Vagina (tissue), 2 donors: ENCODE measurements at regions not wholly inside any gene's neighbourhood (a gene's known extent, or its start where the extent isn't known, plus 50 kb on each side); places are given as distances from the start of the nearest gene placed in this dataset.

Experiments used
- DNase-seq, 2 donors: peaks; one replicate each; pipeline ENCODE4 v3.0.0-alpha.2; 2017; ENCODE audit errors: extremely low spot score in 2 of 2
- H3K27ac ChIP-seq: fragments of 200-600 bp; sonication (generic); one replicate; pipeline ENCODE4 v1.5.1; 2019
- H3K27me3 ChIP-seq: fragments of 200-600 bp; sonication (generic); one replicate; pipeline ENCODE4 v1.5.1; 2019
- H3K36me3 ChIP-seq, 2 donors: fragments of 200-600 bp; sonication (generic); one replicate each; pipeline ENCODE4 v1.5.1; 2017 to 2019
- H3K4me1 ChIP-seq: fragments of 200-600 bp; sonication (generic); one replicate; pipeline ENCODE4 v1.5.1; 2019
- H3K4me3 ChIP-seq, 2 donors: fragments of 200-600 bp; sonication (generic); 1 replicate in 1 of 2; 2 replicates in 1 of 2; pipeline ENCODE4 v1.5.1; 2016 to 2019
- H3K9me3 ChIP-seq: fragments of 200-600 bp; sonication (generic); one replicate; pipeline ENCODE4 v1.5.1; 2019
- CTCF ChIP-seq, 3 experiments: fragments of 450-650 bp in 2 of 3; fragments of 200-600 bp in 1 of 3; sonication (generic) in 1 of 3; IDR thresholded peaks; one replicate each; pipeline ENCODE4 v1.5.1; 2017 to 2019; ENCODE audit warnings: antibody characterized with exemption in 3 of 3, mild to moderate bottlenecking in 2 of 3, moderate library complexity in 2 of 3
- POLR2A ChIP-seq, 2 donors: fragments of 450-650 bp; IDR thresholded peaks; one replicate each; pipeline ENCODE4 v1.6.1; 2017; ENCODE audit warnings: antibody characterized with exemption in 2 of 2, mild to moderate bottlenecking in 2 of 2, moderate library complexity in 2 of 2
- POLR2AphosphoS5 ChIP-seq, 2 donors: sonication (generic); formaldehyde crosslinking; IDR thresholded peaks; one replicate each; pipeline ENCODE4 v1.9.0; 2017; ENCODE audit warnings: antibody characterized with exemption in 2 of 2, mild to moderate bottlenecking in 2 of 2, low read depth in 1 of 2; ENCODE audit not compliant: insufficient read depth in 1 of 2
- intact Hi-C: fragments of 100-400 bp; cut with DNase I; formaldehyde crosslinking; loops from one replicate; pipeline ENCODE4 v1.15.1; 2023

DNA sequence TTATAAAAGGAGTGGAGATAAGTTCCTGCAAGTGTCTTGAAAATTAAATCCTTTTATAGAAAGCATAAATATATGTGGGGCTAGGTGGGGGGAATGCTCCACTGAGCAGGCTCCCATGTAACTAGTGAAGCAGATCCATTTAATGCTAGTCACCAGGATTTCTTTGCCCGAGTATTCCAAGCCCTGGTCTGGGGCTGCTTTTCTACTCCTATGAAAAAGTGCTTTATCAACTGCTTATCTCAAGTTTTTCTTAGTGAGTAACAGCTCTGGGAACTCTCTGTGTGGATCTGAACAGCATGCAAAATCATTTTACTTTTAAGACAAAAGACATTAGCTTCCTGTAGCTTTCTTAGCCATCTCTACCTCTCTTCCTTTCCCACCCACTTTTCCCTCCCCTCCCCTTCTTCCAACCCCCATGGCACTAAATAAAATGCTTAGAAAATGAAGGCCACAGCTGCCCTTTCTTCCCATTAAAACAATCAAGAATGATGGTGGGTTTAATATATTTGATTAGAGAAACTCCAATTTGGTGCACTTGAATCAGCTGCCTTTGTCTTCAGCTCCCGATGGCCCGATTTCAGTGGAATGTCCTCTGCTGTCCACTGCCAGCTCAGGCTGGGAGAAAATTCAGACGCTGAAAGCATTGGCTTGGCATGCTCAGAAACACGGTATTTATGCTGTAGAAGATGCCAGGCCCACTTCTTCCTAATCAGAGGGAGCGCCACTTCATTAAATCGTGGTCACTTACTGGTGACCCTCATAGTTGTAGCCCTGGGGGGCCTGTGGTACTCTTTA lies 475.1 kb downstream of the FOXO1 start:
- TF ChIP-seq POLR2A (IDR thresholded peaks at IDR 0.05): no peak
- no peak for TF ChIP-seq POLR2AphosphoS5 (IDR thresholded peaks at IDR 0.05; ENCODE audit: insufficient read depth in 1 of 2, low read depth in 1 of 2)
- Histone ChIP-seq H3K27ac (peak overlapping the region; percentile 69), H3K9me3 (no peaks in the 10 kb centered on the region), H3K27me3 (no peaks in the 10 kb centered on the region), H3K4me1 (peaks cover 60% of the 10 kb centered on the region), H3K4me3 (no peak overlapping the region), H3K36me3 (no peaks in the 10 kb centered on the region)
- intact Hi-C loops: no loop called here
- peak in 1 of 2 donors; percentile 77 for DNase-seq

DNA sequence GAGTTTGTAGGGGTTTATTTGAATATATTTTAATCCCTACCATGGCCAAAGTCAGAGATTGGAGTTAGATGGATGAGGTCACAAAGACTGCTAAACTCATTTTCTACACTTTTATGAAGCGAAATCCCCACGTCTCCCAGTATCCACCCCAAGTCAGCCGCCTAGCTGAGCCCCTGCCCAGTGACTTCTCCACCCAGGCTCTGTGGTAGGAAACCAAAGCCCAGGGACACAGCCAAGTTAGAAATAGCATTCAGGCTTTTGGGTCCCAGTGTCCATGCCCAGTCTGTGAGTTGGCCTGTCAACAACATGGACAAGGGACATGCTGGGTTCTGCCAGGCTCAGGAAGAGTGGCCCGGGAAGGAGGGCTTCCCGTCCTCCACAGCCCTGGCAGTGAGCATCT lies 474.0 kb downstream of the FOXO1 start:
- Histone ChIP-seq H3K9me3 (no peaks in the 10 kb centered on the region), H3K27ac (peak overlapping the region; percentile 45), H3K27me3 (no peaks in the 10 kb centered on the region), H3K4me1 (peaks cover 60% of the 10 kb centered on the region), H3K36me3 (no peaks in the 10 kb centered on the region), H3K4me3 (no peak overlapping the region)
- peak in 1 of 2 donors; percentile 83 for DNase-seq
- intact Hi-C loops: no loop called here
- TF ChIP-seq POLR2AphosphoS5 (IDR thresholded peaks at IDR 0.05; ENCODE audit: insufficient read depth in 1 of 2, low read depth in 1 of 2) (no peak), CTCF (IDR thresholded peaks at IDR 0.05) (no peak), POLR2A (IDR thresholded peaks at IDR 0.05) (no peak)

DNA sequence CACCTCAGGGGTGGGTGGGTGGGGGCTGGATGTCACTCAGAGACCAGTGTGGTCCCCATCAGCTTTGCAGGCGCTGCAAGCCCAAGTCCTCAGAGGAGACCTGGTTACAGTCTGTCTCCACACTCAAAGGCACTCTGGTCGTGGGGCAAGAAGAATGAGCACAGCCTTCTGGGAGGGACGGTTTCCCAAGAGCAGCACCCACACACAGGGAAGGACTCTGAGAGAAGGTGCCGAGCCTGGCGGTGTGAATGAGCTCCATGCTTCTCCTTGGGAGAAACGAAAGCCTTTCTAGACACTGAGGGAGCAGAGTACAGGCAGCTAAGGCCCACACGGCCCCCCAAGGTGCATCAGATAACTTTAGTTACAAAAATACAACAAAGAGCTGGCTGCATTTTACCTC lies 473.6 kb downstream of the FOXO1 start:
- no peaks in the 10 kb centered on the region for H3K9me3 ChIP-seq
- peaks cover 56% of the 10 kb centered on the region for H3K4me1 ChIP-seq
- no peaks in the 10 kb centered on the region for H3K27me3 ChIP-seq
- H3K27ac ChIP-seq: peak overlapping the region; percentile 45
- H3K36me3 ChIP-seq: no peaks in the 10 kb centered on the region
- DNase-seq: peak in 1 of 2 donors; percentile 84
- no peak for TF ChIP-seq POLR2AphosphoS5 (IDR thresholded peaks at IDR 0.05; ENCODE audit: insufficient read depth in 1 of 2, low read depth in 1 of 2)
- no peak for TF ChIP-seq CTCF (IDR thresholded peaks at IDR 0.05)
- no peak for TF ChIP-seq POLR2A (IDR thresholded peaks at IDR 0.05)
- intact Hi-C loops: no loop called here
- no peak overlapping the region for H3K4me3 ChIP-seq

- H3K4me3 ChIP-seq: no peak overlapping the region
- intact Hi-C loops: no loop called here
- peak in 1 of 2 donors; percentile 82 for DNase-seq
Measured at GRCh38 chr13:40193286-40194223, 472.9 kb downstream of the FOXO1 start.

More at GRCh38 chr13:40193286-40194223, 472.9 kb downstream of the FOXO1 start:
- TF ChIP-seq CTCF (IDR thresholded peaks at IDR 0.05) (no peak), POLR2AphosphoS5 (IDR thresholded peaks at IDR 0.05; ENCODE audit: insufficient read depth in 1 of 2, low read depth in 1 of 2) (no peak), POLR2A (IDR thresholded peaks at IDR 0.05) (no peak)
- peaks cover 50% of the 10 kb centered on the region for H3K4me1 ChIP-seq
- no peaks in the 10 kb centered on the region for H3K9me3 ChIP-seq
- peak overlapping the region; percentile 45 for H3K27ac ChIP-seq
- no peaks in the 10 kb centered on the region for H3K27me3 ChIP-seq
- no peaks in the 10 kb centered on the region for H3K36me3 ChIP-seq
